IMR-90 (cell line): ENCODE measurements at regions not wholly inside any gene's neighbourhood (a gene's known extent, or its start where the extent isn't known, plus 50 kb on each side); places are given as distances from the start of the nearest gene placed in this dataset.

Experiments
- ATAC-seq: fragments of 200-7000 bp; cut with Tn5 transposase; 2 replicates; pipeline ENCODE4 v1.9.1; 2020; ENCODE audit warnings: low read depth, mild to moderate bottlenecking, moderate library complexity
- BruUV-seq: library from RNA; stranded (reverse); fragments of 400-500 nt; replicated peaks from 2 replicates; lab custom pipeline; 2021; lab: Mats Ljungman, UMichigan
- CTCF ChIA-PET: fragments of 300-600 bp; formaldehyde crosslinking; extraction: SDS; loops from one replicate; lab custom pipeline; 2021; ENCODE audit warnings: antibody characterized with exemption; lab: Yijun Ruan, JAX
- POLR2A ChIA-PET: fragments of 300-600 bp; sonication (Branson Sonifier 250); formaldehyde crosslinking; loops from one replicate; lab custom pipeline; 2022; ENCODE audit warnings: antibody characterized with exemption; ENCODE audit not compliant: unreplicated experiment; lab: Charles Lee
- DNase-seq: peaks from one replicate; pipeline ENCODE4 v3.0.0; 2013
- H2AFZ ChIP-seq: replicated peaks from 2 replicates; pipeline ENCODE3; 2013; ENCODE audit warnings: low read length, mild to moderate bottlenecking; ENCODE audit not compliant: poor library complexity
- H2AK5ac ChIP-seq: 2 replicates; pipeline ENCODE4 v1.6.1; 2013; ENCODE audit warnings: low read depth, low read length, inconsistent platforms
- H2AK9ac ChIP-seq: replicated peaks from 2 replicates; pipeline ENCODE3; 2013; ENCODE audit warnings: mild to moderate bottlenecking, low read depth, low read length, moderate library complexity; ENCODE audit not compliant: poor library complexity
- H2BK120ac ChIP-seq: 2 replicates; pipeline ENCODE4 v1.6.1; 2013; ENCODE audit warnings: low read depth, low read length, inconsistent platforms
- H2BK15ac ChIP-seq: 3 replicates; pipeline ENCODE4 v1.6.1; 2013; ENCODE audit warnings: low read depth, low read length, inconsistent platforms
- H2BK20ac ChIP-seq: 2 replicates; pipeline ENCODE4 v1.6.1; 2013; ENCODE audit warnings: low read depth, mild to moderate bottlenecking, inconsistent platforms, low read length, moderate library complexity
- H2BK5ac ChIP-seq: 2 replicates; pipeline ENCODE4 v1.6.1; 2013; ENCODE audit warnings: mild to moderate bottlenecking, low read depth, low read length, inconsistent platforms; ENCODE audit not compliant: poor library complexity, severe bottlenecking
- H3K14ac ChIP-seq: replicated peaks from 2 replicates; pipeline ENCODE4 v1.6.1; 2013; ENCODE audit warnings: low read depth, low read length, inconsistent platforms
- H3K18ac ChIP-seq: 2 replicates; pipeline ENCODE4 v1.6.1; 2013; ENCODE audit warnings: low read depth, low read length, control low read depth
- H3K23ac ChIP-seq: 2 replicates; pipeline ENCODE4 v1.6.1; 2013; ENCODE audit warnings: low read depth, low read length, inconsistent platforms
- H3K27ac ChIP-seq: 2 replicates; pipeline ENCODE4 v1.5.1; 2013; ENCODE audit warnings: mild to moderate bottlenecking, control low read depth, low read length; ENCODE audit not compliant: insufficient read depth
- H3K27me3 ChIP-seq: 2 replicates; pipeline ENCODE4 v1.6.1; 2013; ENCODE audit warnings: low read length; ENCODE audit not compliant: control insufficient read depth, insufficient read depth
- H3K36me3 ChIP-seq: 2 replicates; pipeline ENCODE4 v1.6.1; 2013; ENCODE audit warnings: low read length, mixed read lengths; ENCODE audit not compliant: control insufficient read depth, insufficient read depth
- H3K4ac ChIP-seq: 2 replicates; pipeline ENCODE4 v1.6.1; 2013; ENCODE audit warnings: low read depth, low read length, inconsistent platforms
- H3K4me1 ChIP-seq: 2 replicates; pipeline ENCODE4 v1.6.1; 2013; ENCODE audit warnings: low read length, mixed read lengths; ENCODE audit not compliant: control insufficient read depth, insufficient read depth
- H3K4me2 ChIP-seq: 2 replicates; pipeline ENCODE4 v1.6.1; 2013; ENCODE audit warnings: low read depth, mild to moderate bottlenecking, control low read depth, low read length, moderate library complexity
- H3K4me3 ChIP-seq: 2 replicates; pipeline ENCODE4 v1.5.1; 2013; ENCODE audit warnings: low read depth, mild to moderate bottlenecking, control low read depth, low read length, moderate library complexity; ENCODE audit not compliant: insufficient read depth
- H3K56ac ChIP-seq: 2 replicates; pipeline ENCODE4 v1.6.1; 2013; ENCODE audit warnings: low read length, inconsistent platforms; ENCODE audit not compliant: insufficient read depth; ENCODE audit errors: extremely low read depth
- H3K79me1 ChIP-seq, 2 experiments: 2 replicates each; pipeline ENCODE4 v1.6.1; 2013; ENCODE audit warnings: low read length in 2 of 2, inconsistent platforms in 1 of 2, low read depth in 1 of 2
- H3K9ac ChIP-seq: 2 replicates; pipeline ENCODE4 v1.6.1; 2013; ENCODE audit warnings: low read depth, low read length, control low read depth
- H3K9me1 ChIP-seq: 2 replicates; pipeline ENCODE4 v1.6.1; 2013; ENCODE audit warnings: low read length, inconsistent platforms; ENCODE audit not compliant: insufficient read depth
- H3K9me3 ChIP-seq: 2 replicates; pipeline ENCODE4 v1.6.1; 2013; ENCODE audit warnings: low read length; ENCODE audit not compliant: control insufficient read depth, insufficient read depth
- H4K20me1 ChIP-seq: 2 replicates; pipeline ENCODE4 v1.6.1; 2013; ENCODE audit warnings: low read length, inconsistent platforms; ENCODE audit not compliant: insufficient read depth
- H4K5ac ChIP-seq: 2 replicates; pipeline ENCODE4 v1.6.1; 2013; ENCODE audit warnings: mild to moderate bottlenecking, low read depth, low read length, control low read depth
- H4K8ac ChIP-seq, 2 experiments: 2 replicates each; pipeline ENCODE4 v1.6.1; 2013; ENCODE audit warnings: low read depth in 2 of 2, low read length in 2 of 2, control low read depth in 1 of 2, inconsistent platforms in 1 of 2
- H4K91ac ChIP-seq: 2 replicates; pipeline ENCODE4 v1.6.1; 2013; ENCODE audit warnings: low read depth, low read length, inconsistent platforms; ENCODE audit not compliant: insufficient read depth
- BHLHE40 ChIP-seq: fragments of 150-350 bp; IDR thresholded peaks from 2 replicates; pipeline ENCODE4 v1.6.1; 2016; ENCODE audit warnings: mild to moderate bottlenecking, low read depth, low read length
- CEBPB ChIP-seq: IDR thresholded peaks from 2 replicates; pipeline ENCODE4 v1.6.1; 2012; ENCODE audit warnings: low read depth, low read length, improper control_type of control experiment
- CHD1 ChIP-seq: IDR thresholded peaks from 2 replicates; pipeline ENCODE4 v1.6.1; 2012; ENCODE audit warnings: low read depth, low read length, improper control_type of control experiment
- CTCF ChIP-seq: conservative IDR thresholded peaks from 2 replicates; pipeline ENCODE4 v1.5.1; 2012; ENCODE audit warnings: mild to moderate bottlenecking, low read depth, low read length, improper control_type of control experiment
- ELK1 ChIP-seq: fragments of 150-350 bp; IDR thresholded peaks from 2 replicates; pipeline ENCODE4 v1.6.1; 2016; ENCODE audit warnings: low read depth, mild to moderate bottlenecking, low read length, moderate library complexity, borderline replicate concordance
- FOS ChIP-seq: fragments of 150-350 bp; IDR thresholded peaks from 2 replicates; pipeline ENCODE4 v1.6.1; 2016; ENCODE audit warnings: low read depth, low read length
- MAFK ChIP-seq: IDR thresholded peaks from 2 replicates; pipeline ENCODE4 v1.6.1; 2012; ENCODE audit warnings: low read depth, low read length, improper control_type of control experiment
- MAZ ChIP-seq: IDR thresholded peaks from 2 replicates; pipeline ENCODE4 v1.6.1; 2012; ENCODE audit warnings: low read depth, mild to moderate bottlenecking, low read length, improper control_type of control experiment, moderate library complexity, borderline replicate concordance
- MXI1 ChIP-seq: IDR thresholded peaks from 2 replicates; pipeline ENCODE4 v1.6.1; 2012; ENCODE audit warnings: low read depth, mild to moderate bottlenecking, low read length, moderate library complexity, borderline replicate concordance
- NFE2L2 ChIP-seq: fragments of 150-350 bp; IDR thresholded peaks from 2 replicates; pipeline ENCODE4 v1.6.1; 2016; ENCODE audit warnings: low read depth, mild to moderate bottlenecking, low read length
- POLR2A ChIP-seq: IDR thresholded peaks from 2 replicates; pipeline ENCODE4 v1.6.1; 2012; ENCODE audit warnings: mild to moderate bottlenecking, low read depth, low read length
- RAD21 ChIP-seq: IDR thresholded peaks from 2 replicates; pipeline ENCODE4 v1.6.1; 2012; ENCODE audit warnings: low read length, improper control_type of control experiment
- RFX5 ChIP-seq: IDR thresholded peaks from 2 replicates; pipeline ENCODE4 v1.8.0; 2012; ENCODE audit warnings: low read depth, mild to moderate bottlenecking, low read length, moderate library complexity
- SMC3 ChIP-seq: fragments of 150-350 bp; IDR thresholded peaks from 2 replicates; pipeline ENCODE4 v1.6.1; 2016; ENCODE audit warnings: low read depth, mild to moderate bottlenecking, antibody characterized with exemption, low read length, moderate library complexity
- USF2 ChIP-seq: fragments of 150-350 bp; IDR thresholded peaks from 2 replicates; pipeline ENCODE4 v1.6.1; 2017; ENCODE audit warnings: mild to moderate bottlenecking, antibody characterized with exemption, low read length, low read depth
- WGBS, 2 experiments: methylation state at CpG; one replicate each; pipeline versions ENCODE4 v1.1.5 to v1.1.7; 2013; ENCODE audit warnings: missing lambda C conversion rate in 2 of 2; ENCODE audit not compliant: insufficient read length in 1 of 2; ENCODE audit errors: extremely low coverage in 2 of 2; 5-methylcytosine and 5-hydroxymethylcytosine counted together
- dilution Hi-C: fragments of 300-500 bp; cut with HindIII; formaldehyde crosslinking; loops from one replicate; pipeline ENCODE4 v1.14.3; 2018; ENCODE audit warnings: low sequenced_read_pairs; ENCODE audit not compliant: unreplicated experiment
- in situ Hi-C: fragments of 300-500 bp; cut with MboI; formaldehyde crosslinking; loops from 3 replicates; pipeline ENCODE4 v1.14.3; 2019; ENCODE audit warnings: low sequenced_read_pairs, inconsistent platforms, mixed read lengths
- intact Hi-C: fragments of 100-400 bp; cut with micrococcal nuclease; formaldehyde crosslinking; loops from 2 replicates; pipeline ENCODE4 v1.10.0; 2022

- TF ChIP-seq RAD21, result no peak
- no peak for TF ChIP-seq MXI1
- no peak for TF ChIP-seq MAZ
- no peak for TF ChIP-seq MAFK
- no peak for TF ChIP-seq POLR2A
- TF ChIP-seq ELK1, result no peak
- no peak for TF ChIP-seq BHLHE40
- TF ChIP-seq CHD1, result no peak
- no peak for TF ChIP-seq SMC3
- no peak for TF ChIP-seq FOS
- TF ChIP-seq CTCF, result no peak
- no peak for TF ChIP-seq RFX5
- no peak for TF ChIP-seq NFE2L2
- no peak for TF ChIP-seq CEBPB
- TF ChIP-seq USF2, result no peak
- CTCF ChIA-PET, result no interaction called here
- BruUV-seq, result no TSS peak
These were observed 537.6 kb downstream of the MATN1 start for GRCh38 chr1:30185809-30186208.

More at GRCh38 chr1:30185809-30186208, 537.6 kb downstream of the MATN1 start:
- Histone ChIP-seq H3K4me3 (no peak overlapping the region), H3K36me3 (no peaks in the 10 kb centered on the region), H2BK120ac (no peak overlapping the region), H3K9me1 (no peaks in the 10 kb centered on the region), H2AFZ (no peak overlapping the region), H3K27me3 (no peaks in the 10 kb centered on the region), H2BK15ac (no peak overlapping the region), H4K5ac (no peak overlapping the region), H4K91ac (no peak overlapping the region), H3K18ac (no peak overlapping the region), H3K79me1 (no peaks in the 10 kb centered on the region), H2AK9ac (no peak overlapping the region), H3K14ac (no peak overlapping the region), H3K27ac (no peak overlapping the region), H2BK20ac (no peak overlapping the region), H2AK5ac (no peak overlapping the region), H4K20me1 (no peaks in the 10 kb centered on the region), H3K9me3 (no peaks in the 10 kb centered on the region), H2BK5ac (no peak overlapping the region), H3K23ac (no peak overlapping the region), H3K4ac (no peak overlapping the region), H3K56ac (no peak overlapping the region), H4K8ac (no peak overlapping the region), H3K4me2 (no peak overlapping the region), H3K4me1 (no peaks in the 10 kb centered on the region), H3K9ac (no peak overlapping the region)
- ATAC-seq (no peak), DNase-seq (no peak)
- dilution Hi-C loops, result no loop called here
- in situ Hi-C loops, result no loop called here
- POLR2A ChIA-PET, result no interaction called here
- intact Hi-C loops, result no loop called here
- WGBS, 2 experiments, result 0% methylated on average over 3 of the region's 6 CpGs; no CpG with 5 or more reads in 1 of the 2 experiments
